ENCODE measurements at regions not wholly inside any gene's neighbourhood (a gene's known extent, or its start where the extent isn't known, plus 50 kb on each side); places are given as distances from the start of the nearest gene placed in this dataset.

DNA sequence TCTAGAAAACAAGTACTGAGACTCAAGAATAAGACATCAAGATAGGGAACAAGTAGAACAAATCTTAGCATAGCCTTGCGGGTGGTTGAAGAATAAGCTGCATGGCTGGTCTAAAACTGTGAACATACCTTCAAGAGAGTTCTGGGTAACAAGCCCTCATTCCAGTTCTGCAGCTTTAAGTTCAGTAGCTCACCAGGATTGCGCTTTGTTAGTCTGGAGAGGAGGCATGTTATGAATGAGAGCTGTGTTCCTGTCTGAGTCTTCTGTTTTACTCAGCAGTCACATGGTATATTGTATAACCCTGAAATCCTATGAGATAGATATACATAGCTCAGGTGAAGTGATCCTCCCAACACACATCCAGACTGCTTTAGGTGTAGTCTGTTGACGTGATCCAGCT, 406.6 kb upstream of the IRAK1BP1 start:
- no peak for TF ChIP-seq BACH1 (tag; IDR thresholded peaks at IDR 0.05)
- no peak for TF ChIP-seq SP2 (IDR thresholded peaks at IDR 0.05; ENCODE audit: extremely low read depth, low read depth, low read length, poor library complexity, severe bottlenecking)

All from K562 (cell line).